IMR-90 (cell line): ENCODE measurements at regions not wholly inside any gene's neighbourhood (a gene's known extent, or its start where the extent isn't known, plus 50 kb on each side); places are given as distances from the start of the nearest gene placed in this dataset.

Source experiments
- ATAC-seq: fragments of 200-7000 bp; cut with Tn5 transposase; 2 replicates; pipeline ENCODE4 v1.9.1; 2020; ENCODE audit warnings: low read depth, mild to moderate bottlenecking, moderate library complexity
- BruUV-seq: library from RNA; stranded (reverse); fragments of 400-500 nt; replicated peaks from 2 replicates; lab custom pipeline; 2021; lab: Mats Ljungman, UMichigan
- CTCF ChIA-PET: fragments of 300-600 bp; formaldehyde crosslinking; extraction: SDS; loops from one replicate; lab custom pipeline; 2021; ENCODE audit warnings: antibody characterized with exemption; lab: Yijun Ruan, JAX
- POLR2A ChIA-PET: fragments of 300-600 bp; sonication (Branson Sonifier 250); formaldehyde crosslinking; loops from one replicate; lab custom pipeline; 2022; ENCODE audit warnings: antibody characterized with exemption; ENCODE audit not compliant: unreplicated experiment; lab: Charles Lee
- DNase-seq: peaks from one replicate; pipeline ENCODE4 v3.0.0; 2013
- H2AFZ ChIP-seq: replicated peaks from 2 replicates; pipeline ENCODE3; 2013; ENCODE audit warnings: low read length, mild to moderate bottlenecking; ENCODE audit not compliant: poor library complexity
- H2AK5ac ChIP-seq: 2 replicates; pipeline ENCODE4 v1.6.1; 2013; ENCODE audit warnings: low read depth, low read length, inconsistent platforms
- H2AK9ac ChIP-seq: replicated peaks from 2 replicates; pipeline ENCODE3; 2013; ENCODE audit warnings: mild to moderate bottlenecking, low read depth, low read length, moderate library complexity; ENCODE audit not compliant: poor library complexity
- H2BK120ac ChIP-seq: 2 replicates; pipeline ENCODE4 v1.6.1; 2013; ENCODE audit warnings: low read depth, low read length, inconsistent platforms
- H2BK15ac ChIP-seq: 3 replicates; pipeline ENCODE4 v1.6.1; 2013; ENCODE audit warnings: low read depth, low read length, inconsistent platforms
- H2BK20ac ChIP-seq: 2 replicates; pipeline ENCODE4 v1.6.1; 2013; ENCODE audit warnings: low read depth, mild to moderate bottlenecking, inconsistent platforms, low read length, moderate library complexity
- H2BK5ac ChIP-seq: 2 replicates; pipeline ENCODE4 v1.6.1; 2013; ENCODE audit warnings: mild to moderate bottlenecking, low read depth, low read length, inconsistent platforms; ENCODE audit not compliant: poor library complexity, severe bottlenecking
- H3K14ac ChIP-seq: replicated peaks from 2 replicates; pipeline ENCODE4 v1.6.1; 2013; ENCODE audit warnings: low read depth, low read length, inconsistent platforms
- H3K18ac ChIP-seq: 2 replicates; pipeline ENCODE4 v1.6.1; 2013; ENCODE audit warnings: low read depth, low read length, control low read depth
- H3K23ac ChIP-seq: 2 replicates; pipeline ENCODE4 v1.6.1; 2013; ENCODE audit warnings: low read depth, low read length, inconsistent platforms
- H3K27ac ChIP-seq: 2 replicates; pipeline ENCODE4 v1.5.1; 2013; ENCODE audit warnings: mild to moderate bottlenecking, control low read depth, low read length; ENCODE audit not compliant: insufficient read depth
- H3K27me3 ChIP-seq: 2 replicates; pipeline ENCODE4 v1.6.1; 2013; ENCODE audit warnings: low read length; ENCODE audit not compliant: control insufficient read depth, insufficient read depth
- H3K36me3 ChIP-seq: 2 replicates; pipeline ENCODE4 v1.6.1; 2013; ENCODE audit warnings: low read length, mixed read lengths; ENCODE audit not compliant: control insufficient read depth, insufficient read depth
- H3K4ac ChIP-seq: 2 replicates; pipeline ENCODE4 v1.6.1; 2013; ENCODE audit warnings: low read depth, low read length, inconsistent platforms
- H3K4me1 ChIP-seq: 2 replicates; pipeline ENCODE4 v1.6.1; 2013; ENCODE audit warnings: low read length, mixed read lengths; ENCODE audit not compliant: control insufficient read depth, insufficient read depth
- H3K4me2 ChIP-seq: 2 replicates; pipeline ENCODE4 v1.6.1; 2013; ENCODE audit warnings: low read depth, mild to moderate bottlenecking, control low read depth, low read length, moderate library complexity
- H3K4me3 ChIP-seq: 2 replicates; pipeline ENCODE4 v1.5.1; 2013; ENCODE audit warnings: low read depth, mild to moderate bottlenecking, control low read depth, low read length, moderate library complexity; ENCODE audit not compliant: insufficient read depth
- H3K56ac ChIP-seq: 2 replicates; pipeline ENCODE4 v1.6.1; 2013; ENCODE audit warnings: low read length, inconsistent platforms; ENCODE audit not compliant: insufficient read depth; ENCODE audit errors: extremely low read depth
- H3K79me1 ChIP-seq, 2 experiments: 2 replicates each; pipeline ENCODE4 v1.6.1; 2013; ENCODE audit warnings: low read length in 2 of 2, inconsistent platforms in 1 of 2, low read depth in 1 of 2
- H3K9ac ChIP-seq: 2 replicates; pipeline ENCODE4 v1.6.1; 2013; ENCODE audit warnings: low read depth, low read length, control low read depth
- H3K9me1 ChIP-seq: 2 replicates; pipeline ENCODE4 v1.6.1; 2013; ENCODE audit warnings: low read length, inconsistent platforms; ENCODE audit not compliant: insufficient read depth
- H3K9me3 ChIP-seq: 2 replicates; pipeline ENCODE4 v1.6.1; 2013; ENCODE audit warnings: low read length; ENCODE audit not compliant: control insufficient read depth, insufficient read depth
- H4K20me1 ChIP-seq: 2 replicates; pipeline ENCODE4 v1.6.1; 2013; ENCODE audit warnings: low read length, inconsistent platforms; ENCODE audit not compliant: insufficient read depth
- H4K5ac ChIP-seq: 2 replicates; pipeline ENCODE4 v1.6.1; 2013; ENCODE audit warnings: mild to moderate bottlenecking, low read depth, low read length, control low read depth
- H4K8ac ChIP-seq, 2 experiments: 2 replicates each; pipeline ENCODE4 v1.6.1; 2013; ENCODE audit warnings: low read depth in 2 of 2, low read length in 2 of 2, control low read depth in 1 of 2, inconsistent platforms in 1 of 2
- H4K91ac ChIP-seq: 2 replicates; pipeline ENCODE4 v1.6.1; 2013; ENCODE audit warnings: low read depth, low read length, inconsistent platforms; ENCODE audit not compliant: insufficient read depth
- CTCF ChIP-seq: conservative IDR thresholded peaks from 2 replicates; pipeline ENCODE4 v1.5.1; 2012; ENCODE audit warnings: mild to moderate bottlenecking, low read depth, low read length, improper control_type of control experiment
- WGBS, 2 experiments: methylation state at CpG; one replicate each; pipeline versions ENCODE4 v1.1.5 to v1.1.7; 2013; ENCODE audit warnings: missing lambda C conversion rate in 2 of 2; ENCODE audit not compliant: insufficient read length in 1 of 2; ENCODE audit errors: extremely low coverage in 2 of 2; 5-methylcytosine and 5-hydroxymethylcytosine counted together
- dilution Hi-C: fragments of 300-500 bp; cut with HindIII; formaldehyde crosslinking; loops from one replicate; pipeline ENCODE4 v1.14.3; 2018; ENCODE audit warnings: low sequenced_read_pairs; ENCODE audit not compliant: unreplicated experiment
- in situ Hi-C: fragments of 300-500 bp; cut with MboI; formaldehyde crosslinking; loops from 3 replicates; pipeline ENCODE4 v1.14.3; 2019; ENCODE audit warnings: low sequenced_read_pairs, inconsistent platforms, mixed read lengths
- intact Hi-C: fragments of 100-400 bp; cut with micrococcal nuclease; formaldehyde crosslinking; loops from 2 replicates; pipeline ENCODE4 v1.10.0; 2022

- H3K4me1 ChIP-seq: no peaks in the 10 kb centered on the region
- intact Hi-C loops: no loop called here
- no peak overlapping the region for H2AK9ac ChIP-seq
- no peak overlapping the region for H2BK20ac ChIP-seq
- H3K9me1 ChIP-seq: no peaks in the 10 kb centered on the region
- H3K4ac ChIP-seq: no peak overlapping the region
- no peak overlapping the region for H3K4me3 ChIP-seq
- WGBS, 2 experiments: 50% methylated on average over 2 of the region's 3 CpGs; no CpG with 5 or more reads in 1 of the 2 experiments
- H2BK5ac ChIP-seq: no peak overlapping the region
- dilution Hi-C loops: no loop called here
- no peaks in the 10 kb centered on the region for H3K79me1 ChIP-seq
- H4K91ac ChIP-seq: no peak overlapping the region
- no peak for ATAC-seq
- H3K14ac ChIP-seq: no peak overlapping the region
- ChIA-PET POLR2A (no interaction called here), CTCF (no interaction called here)
- no peak overlapping the region for H2AFZ ChIP-seq
- H3K23ac ChIP-seq: no peak overlapping the region
- no peaks in the 10 kb centered on the region for H4K20me1 ChIP-seq
- H3K4me2 ChIP-seq: no peak overlapping the region
- H2BK15ac ChIP-seq: no peak overlapping the region
- H2AK5ac ChIP-seq: no peak overlapping the region
- no peak overlapping the region for H2BK120ac ChIP-seq
- H4K5ac ChIP-seq: no peak overlapping the region
- no peak for DNase-seq
- H3K18ac ChIP-seq: no peak overlapping the region
- no peak overlapping the region for H3K56ac ChIP-seq
- no peak overlapping the region for H4K8ac ChIP-seq
- H3K9ac ChIP-seq: no peak overlapping the region
- BruUV-seq: no TSS peak
- H3K36me3 ChIP-seq: no peaks in the 10 kb centered on the region
- in situ Hi-C loops: no loop called here
- TF ChIP-seq CTCF: no peak
- no peaks in the 10 kb centered on the region; the same call in 1 of the 2 replicates for H3K27me3 ChIP-seq
- no peak overlapping the region for H3K27ac ChIP-seq
- H3K9me3 ChIP-seq: peaks cover 3% of the 10 kb centered on the region; the same call in 1 of the 2 replicates
Observed at GRCh38 chr18:75805265-75805664, 377.8 kb upstream of the SMIM21 start.
